Spleen (tissue), 7 donors: ENCODE measurements at regions not wholly inside any gene's neighbourhood (a gene's known extent, or its start where the extent isn't known, plus 50 kb on each side); places are given as distances from the start of the nearest gene placed in this dataset.

Source experiments
- CTCF ChIP-seq, 11 experiments: fragments of 200-600 bp in 7 of 11; fragments of 450-650 bp in 4 of 11; sonication (generic) in 4 of 11; IDR thresholded peaks in 8 of 11; conservative IDR thresholded peaks in 3 of 11; 1 replicate in 7 of 11; 2 replicates in 4 of 11; pipeline versions ENCODE4 v1.4.0 to v1.8.0; 2016 to 2021; ENCODE audit warnings: antibody characterized with exemption in 11 of 11, inconsistent platforms in 4 of 11, mild to moderate bottlenecking in 1 of 11
- POLR2A ChIP-seq, 3 donors: fragments of 450-650 bp; IDR thresholded peaks; one replicate each; pipeline ENCODE4 v1.5.1; 2017; ENCODE audit warnings: antibody characterized with exemption in 3 of 3, mild to moderate bottlenecking in 1 of 3
- POLR2AphosphoS5 ChIP-seq, 3 donors: sonication (generic); formaldehyde crosslinking; IDR thresholded peaks; one replicate each; pipeline ENCODE4 v1.5.1; 2017; ENCODE audit warnings: antibody characterized with exemption in 3 of 3
- donor health status: DM: no; HTN: no; CAD: no; lungs with moderate emphysema.
- donor health status: DM: no; HTN: no; CAD: no.
- donor health status: DM: no; HTN: no; CAD: no.

- TF ChIP-seq CTCF (IDR thresholded peaks at IDR 0.05 in 8 of 11, conservative IDR thresholded peaks at IDR 0.05 in 3 of 11) (no peak), POLR2AphosphoS5 (IDR thresholded peaks at IDR 0.05) (no peak), POLR2A (IDR thresholded peaks at IDR 0.05) (no peak)
Measured at GRCh38 chr18:73485166-73485565, 617.4 kb upstream of the NETO1 start.
